Uterus (tissue), 2 donors: ENCODE measurements at regions not wholly inside any gene's neighbourhood (a gene's known extent, or its start where the extent isn't known, plus 50 kb on each side); places are given as distances from the start of the nearest gene placed in this dataset.

Source experiments
- CTCF ChIP-seq, 4 experiments: fragments of 200-600 bp in 2 of 4; fragments of 450-650 bp in 2 of 4; sonication (generic) in 2 of 4; IDR thresholded peaks; one replicate each; pipeline ENCODE4 v1.5.1; 2016 to 2019; ENCODE audit warnings: antibody characterized with exemption in 4 of 4, mild to moderate bottlenecking in 2 of 4, moderate library complexity in 1 of 4
- POLR2A ChIP-seq, 2 donors: fragments of 450-650 bp; IDR thresholded peaks; one replicate each; pipeline ENCODE4 v1.6.1; 2016; ENCODE audit warnings: antibody characterized with exemption in 2 of 2, mild to moderate bottlenecking in 1 of 2, moderate library complexity in 1 of 2

GRCh38 chr13:86572115-86572514 is 772.9 kb upstream of the SLITRK6 start:
- TF ChIP-seq POLR2A (IDR thresholded peaks at IDR 0.05), result no peak
- no peak for TF ChIP-seq CTCF (IDR thresholded peaks at IDR 0.05)
